GM10266 (cell line): ENCODE measurements at regions not wholly inside any gene's neighbourhood (a gene's known extent, or its start where the extent isn't known, plus 50 kb on each side); places are given as distances from the start of the nearest gene placed in this dataset.
"Not testable (repeated sequence)": the region's sequence is repeated elsewhere in the genome, so short reads cannot be mapped to it uniquely, and the experiment has no call there.

Experiments used
- DNase-seq: peaks from one replicate; pipeline ENCODE4 v3.0.0; 2012; ENCODE audit errors: extremely low spot score
- CTCF ChIP-seq: IDR thresholded peaks from 2 replicates; pipeline ENCODE4 v1.5.1; 2012; ENCODE audit warnings: mild to moderate bottlenecking, low read depth; ENCODE audit not compliant: control insufficient read depth, insufficient read depth; ENCODE audit errors: missing control alignments

GRCh38 chr5:103743421-103743820 is 180.8 kb upstream of the NUDT12 start:
- DNase-seq: no peak
- TF ChIP-seq CTCF: no peak

- DNase-seq: no peak
- TF ChIP-seq CTCF: no peak
Measured at GRCh38 chr5:103741984-103742383, 179.4 kb upstream of the NUDT12 start.

- not testable (repeated sequence) for DNase-seq
Measured at GRCh38 chr5:103736343-103736742, 173.8 kb upstream of the NUDT12 start.

- TF ChIP-seq CTCF: no peak
- DNase-seq: no peak
Measured at GRCh38 chr5:103724271-103724670, 161.7 kb upstream of the NUDT12 start.

- no peak for DNase-seq
Measured at GRCh38 chr5:103721183-103721582, 158.6 kb upstream of the NUDT12 start.

GRCh38 chr5:103718108-103718507 is 155.5 kb upstream of the NUDT12 start:
- DNase-seq: no peak
- TF ChIP-seq CTCF: no peak

More at GRCh38 chr5:103721183-103721582, 158.6 kb upstream of the NUDT12 start:
- TF ChIP-seq CTCF: no peak

- DNase-seq: no peak
- TF ChIP-seq CTCF: no peak
Measured at GRCh38 chr5:103708601-103709000, 146.0 kb upstream of the NUDT12 start.

- no peak for DNase-seq
- TF ChIP-seq CTCF: no peak
Measured at GRCh38 chr5:103706939-103707682, 144.5 kb upstream of the NUDT12 start.
